ENCODE measurements at regions not wholly inside any gene's neighbourhood (a gene's known extent, or its start where the extent isn't known, plus 50 kb on each side); places are given as distances from the start of the nearest gene placed in this dataset.

- no peak for FAIRE-seq
Observed at GRCh38 chr5:24805230-24805629, 160.5 kb upstream of the CDH10 start.

- no peak for FAIRE-seq
Observed at GRCh38 chr5:24804221-24804681, 159.5 kb upstream of the CDH10 start.

DNA sequence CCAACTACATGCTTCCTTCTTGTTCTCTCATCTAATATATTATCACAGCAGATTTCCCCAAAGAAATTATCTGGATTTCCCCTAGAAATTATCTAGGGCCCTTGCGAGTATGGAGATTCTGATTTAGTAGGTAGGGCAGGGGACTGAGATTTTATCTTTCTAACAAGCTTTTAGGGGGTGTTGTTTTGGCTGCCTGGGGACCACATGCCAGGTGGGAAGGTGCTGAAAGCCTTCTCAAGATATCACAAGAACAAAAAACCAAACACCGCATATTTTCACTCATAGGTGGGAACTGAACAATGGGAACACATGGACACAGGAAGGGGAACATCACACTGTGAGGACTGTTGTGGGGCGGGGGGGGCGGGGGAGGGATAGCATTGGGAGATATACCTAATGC, 146.5 kb upstream of the CDH10 start:
- no peak for FAIRE-seq

GRCh38 chr5:24789611-24790351, 145.0 kb upstream of the CDH10 start:
- no peak for FAIRE-seq

GRCh38 chr5:24788829-24789514, 144.2 kb upstream of the CDH10 start:
- FAIRE-seq, result no peak

- FAIRE-seq, result no peak
Observed at GRCh38 chr5:24786108-24786507, 141.3 kb upstream of the CDH10 start.

DNA sequence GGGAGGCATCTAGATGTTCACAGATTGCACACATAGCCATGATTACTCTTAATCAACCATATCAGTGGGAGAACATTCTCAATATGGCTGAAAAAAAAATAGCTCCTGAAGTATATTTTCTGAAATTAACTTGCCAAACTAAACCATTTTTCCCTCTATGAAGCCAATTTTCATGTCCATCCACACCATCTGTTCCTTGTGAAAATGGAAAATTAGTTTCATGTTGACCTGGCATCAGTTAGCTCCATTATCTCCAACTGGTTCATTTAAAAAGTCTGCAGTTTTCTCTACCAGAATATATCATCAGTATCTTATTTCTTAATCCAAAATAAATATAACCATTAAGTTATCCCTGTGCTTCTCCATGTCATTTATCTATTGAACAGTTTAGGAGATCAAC, 138.8 kb upstream of the CDH10 start:
- FAIRE-seq, result no peak

DNA sequence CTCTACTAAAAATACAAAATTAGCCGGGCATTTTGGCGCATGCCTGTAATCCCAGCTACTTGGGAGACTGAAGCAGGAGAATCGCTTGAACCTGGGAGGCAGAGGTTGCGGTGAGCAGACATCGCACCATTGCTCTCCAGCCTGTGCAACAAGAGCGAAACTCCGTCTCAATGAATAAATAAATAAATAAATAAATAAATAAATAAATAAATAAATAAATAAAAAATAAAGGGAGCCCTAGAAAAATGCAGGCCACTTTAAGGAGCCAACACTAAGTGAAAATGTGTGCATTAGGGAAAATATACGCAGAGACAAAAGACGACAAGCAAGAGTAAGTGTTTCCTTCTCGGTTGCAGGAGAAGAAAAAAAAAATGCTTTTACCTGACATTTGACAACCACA, 132.6 kb upstream of the CDH10 start:
- FAIRE-seq, result no peak

- no peak for FAIRE-seq
Observed at GRCh38 chr5:24773261-24773660, 128.5 kb upstream of the CDH10 start.

DNA sequence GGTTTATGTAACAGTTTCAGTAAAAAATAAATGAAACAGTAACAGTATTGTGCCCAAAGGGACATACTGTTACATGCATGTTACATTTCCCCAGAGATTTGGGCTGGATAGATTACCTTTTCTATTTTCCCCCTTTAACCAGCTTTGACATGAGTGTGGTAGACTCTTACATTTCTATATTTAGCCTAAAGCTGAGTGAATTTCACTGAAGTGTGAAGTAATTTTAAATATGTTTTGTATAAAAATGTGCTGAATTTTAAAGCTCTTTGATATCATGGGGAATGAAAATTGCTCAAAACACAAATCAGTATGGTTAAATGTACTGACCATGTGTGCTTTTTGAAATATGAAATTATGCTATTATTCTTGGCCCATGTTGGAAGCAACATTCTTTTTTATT, 122.3 kb upstream of the CDH10 start:
- no peak for FAIRE-seq

GRCh38 chr5:24765219-24765618, 120.4 kb upstream of the CDH10 start:
- FAIRE-seq, result no peak

DNA sequence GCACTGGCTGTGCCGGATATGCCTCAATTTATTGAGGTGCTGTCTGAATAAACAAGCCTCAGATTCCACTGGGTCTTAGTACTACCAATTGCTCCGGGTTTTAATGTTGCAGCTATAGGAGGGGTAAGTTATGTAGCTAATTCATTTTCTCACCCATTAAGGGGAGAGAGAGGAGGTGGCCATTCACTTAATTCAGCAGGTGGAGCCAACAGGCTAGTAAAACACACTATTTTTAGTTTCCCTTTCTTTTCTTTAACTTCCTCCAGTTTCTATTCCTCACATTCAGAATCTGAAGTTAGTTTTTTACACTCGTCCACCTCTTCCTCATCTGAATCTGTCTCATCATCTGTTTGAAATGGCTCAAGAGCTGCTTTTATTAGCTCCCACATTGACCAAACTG, 105.6 kb upstream of the CDH10 start:
- no peak for FAIRE-seq

- no peak for FAIRE-seq
Observed at GRCh38 chr5:24749701-24750100, 104.9 kb upstream of the CDH10 start.

DNA sequence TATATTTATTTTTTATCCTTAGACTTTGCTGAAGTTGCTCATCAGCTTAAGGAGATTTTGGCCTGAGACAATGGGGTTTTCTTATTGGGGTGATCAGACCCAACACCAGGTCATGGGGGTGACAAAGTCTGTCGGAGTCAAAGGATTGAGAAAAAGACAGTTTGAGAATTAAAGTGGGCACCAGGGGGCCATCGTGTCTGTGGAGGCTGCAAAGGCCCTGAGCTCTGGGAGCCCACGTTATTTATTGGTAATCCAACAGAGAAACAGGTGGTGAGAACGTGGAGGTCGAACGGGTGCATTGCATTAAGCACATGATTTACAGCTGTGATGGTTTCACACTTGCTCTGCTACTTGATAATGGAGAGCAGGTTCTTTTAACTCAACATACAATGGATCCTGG, 102.5 kb upstream of the CDH10 start:
- no peak for FAIRE-seq

GRCh38 chr5:24742334-24742733, 97.6 kb upstream of the CDH10 start:
- no peak for FAIRE-seq

DNA sequence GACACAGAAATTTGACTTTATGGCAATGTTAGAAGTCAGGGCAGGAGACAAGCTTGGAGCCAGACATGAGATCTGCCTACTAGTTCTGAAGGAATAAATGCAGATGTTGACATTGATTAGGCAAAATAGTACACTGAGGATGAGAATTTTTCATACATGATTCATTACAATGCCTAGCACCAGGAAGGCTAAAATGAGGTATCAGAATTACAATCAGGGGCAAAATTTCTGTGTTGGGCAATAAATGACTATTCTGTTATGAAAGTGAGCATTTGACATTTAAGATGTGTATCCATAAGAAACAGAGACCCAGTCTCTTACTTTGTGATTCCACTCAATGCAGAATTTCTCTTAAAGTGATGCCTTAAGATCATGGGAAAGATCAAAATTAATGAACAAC, 92.4 kb upstream of the CDH10 start:
- no peak for FAIRE-seq

DNA sequence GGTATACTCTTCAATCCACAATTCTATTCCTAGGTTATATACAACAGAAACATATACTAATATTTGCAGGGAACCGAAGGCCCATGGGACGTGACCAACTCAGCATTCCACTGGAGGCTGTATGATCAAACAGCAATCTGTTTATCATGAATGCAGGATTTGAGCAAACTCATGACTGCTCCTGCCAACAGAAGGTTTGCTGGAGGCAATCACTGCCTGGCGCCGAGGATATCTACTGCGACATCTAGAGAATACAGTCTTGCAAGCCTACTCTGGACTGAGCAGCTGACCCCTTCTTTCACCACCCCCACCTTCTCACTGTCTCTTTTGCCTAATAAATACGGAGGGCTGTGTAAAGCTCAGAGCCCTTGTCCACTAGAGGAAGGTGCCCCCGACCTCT, 90.5 kb upstream of the CDH10 start:
- FAIRE-seq, result no peak

- no peak for FAIRE-seq
Observed at GRCh38 chr5:24732184-24732583, 87.4 kb upstream of the CDH10 start.

GRCh38 chr5:24720743-24721142, 76.0 kb upstream of the CDH10 start:
- FAIRE-seq, result no peak

- FAIRE-seq, result no peak
Observed at GRCh38 chr5:24714746-24715145, 70.0 kb upstream of the CDH10 start.

GRCh38 chr5:24712947-24713346, 68.2 kb upstream of the CDH10 start:
- no peak for FAIRE-seq

DNA sequence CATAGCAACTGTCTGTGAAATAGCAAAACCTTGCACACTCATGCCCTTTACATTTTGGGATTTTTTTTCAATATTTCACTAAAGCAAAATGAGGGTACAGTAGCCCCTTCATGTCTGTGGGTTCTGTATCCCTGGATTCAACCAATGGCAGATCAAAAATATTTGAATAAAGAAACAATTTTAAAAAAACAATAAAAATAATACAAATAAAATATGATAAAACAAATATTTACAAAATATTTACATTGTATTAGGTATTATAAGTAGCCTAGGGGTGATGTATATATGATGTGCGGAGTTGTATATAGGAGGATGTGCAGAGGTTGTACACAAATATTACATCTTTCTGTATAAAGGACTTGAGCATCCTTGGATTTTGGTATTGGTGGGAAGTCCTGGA, 67.3 kb upstream of the CDH10 start:
- no peak for FAIRE-seq

DNA sequence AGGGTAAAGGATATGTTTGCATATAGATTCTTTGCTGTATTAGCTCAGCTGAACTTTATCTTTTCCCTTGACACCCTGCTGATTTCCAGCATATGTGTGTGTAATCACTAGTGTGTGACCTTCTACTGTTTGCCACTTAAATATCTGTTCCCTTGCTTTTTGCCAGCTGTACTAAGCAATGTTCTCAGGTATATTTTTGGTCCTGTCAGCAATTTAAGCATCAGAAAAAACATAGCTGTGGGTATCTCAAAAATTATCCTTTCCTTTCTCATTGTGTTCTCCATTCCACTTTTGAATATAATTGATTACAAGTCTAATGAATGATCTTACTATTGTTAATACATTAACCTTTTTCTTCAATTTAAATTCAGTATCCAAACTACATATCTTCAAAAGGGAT, 59.2 kb upstream of the CDH10 start:
- no peak for FAIRE-seq

Measured in colon (tissue), 2 donors.